ENCODE measurements at regions not wholly inside any gene's neighbourhood (a gene's known extent, or its start where the extent isn't known, plus 50 kb on each side); places are given as distances from the start of the nearest gene placed in this dataset.

GRCh38 chr14:85798856-85799255 lies 268.9 kb downstream of the FLRT2 start:
- Mint-ChIP-seq H3K4me1 (no peaks in the 10 kb centered on the region), H3K4me3 (no peak overlapping the region), H3K9me3 (no peaks in the 10 kb centered on the region; the same call in 2 of the 3 replicates), H3K27ac (no peak overlapping the region), H3K27me3 (ENCODE audit: insufficient read depth, low read depth, poor library complexity) (no peaks in the 10 kb centered on the region), H3K36me3 (ENCODE audit: low read depth) (no peaks in the 10 kb centered on the region)
- no peaks in the 10 kb centered on the region for H3F3A ChIP-seq (replicated peaks; ENCODE audit: low read depth)
- no peak for ATAC-seq
- no peak overlapping the region for H3K27ac ChIP-seq (ENCODE audit: low read depth)
- no peaks in the 10 kb centered on the region for H3K79me2 ChIP-seq (replicated peaks; ENCODE audit: insufficient read depth)
- H3K27me3 ChIP-seq (ENCODE audit: insufficient read depth): no peaks in the 10 kb centered on the region
- H3K4me2 ChIP-seq: no peak overlapping the region
- no peaks in the 10 kb centered on the region; the same call in 1 of the 2 replicates for H3K4me1 ChIP-seq (ENCODE audit: insufficient read depth)
- no peaks in the 10 kb centered on the region for H3K36me3 ChIP-seq (ENCODE audit: insufficient read depth)
- TF ChIP-seq REST (IDR thresholded peaks at IDR 0.05; ENCODE audit: unreplicated experiment): no peak
- TF ChIP-seq, protein P1, sequence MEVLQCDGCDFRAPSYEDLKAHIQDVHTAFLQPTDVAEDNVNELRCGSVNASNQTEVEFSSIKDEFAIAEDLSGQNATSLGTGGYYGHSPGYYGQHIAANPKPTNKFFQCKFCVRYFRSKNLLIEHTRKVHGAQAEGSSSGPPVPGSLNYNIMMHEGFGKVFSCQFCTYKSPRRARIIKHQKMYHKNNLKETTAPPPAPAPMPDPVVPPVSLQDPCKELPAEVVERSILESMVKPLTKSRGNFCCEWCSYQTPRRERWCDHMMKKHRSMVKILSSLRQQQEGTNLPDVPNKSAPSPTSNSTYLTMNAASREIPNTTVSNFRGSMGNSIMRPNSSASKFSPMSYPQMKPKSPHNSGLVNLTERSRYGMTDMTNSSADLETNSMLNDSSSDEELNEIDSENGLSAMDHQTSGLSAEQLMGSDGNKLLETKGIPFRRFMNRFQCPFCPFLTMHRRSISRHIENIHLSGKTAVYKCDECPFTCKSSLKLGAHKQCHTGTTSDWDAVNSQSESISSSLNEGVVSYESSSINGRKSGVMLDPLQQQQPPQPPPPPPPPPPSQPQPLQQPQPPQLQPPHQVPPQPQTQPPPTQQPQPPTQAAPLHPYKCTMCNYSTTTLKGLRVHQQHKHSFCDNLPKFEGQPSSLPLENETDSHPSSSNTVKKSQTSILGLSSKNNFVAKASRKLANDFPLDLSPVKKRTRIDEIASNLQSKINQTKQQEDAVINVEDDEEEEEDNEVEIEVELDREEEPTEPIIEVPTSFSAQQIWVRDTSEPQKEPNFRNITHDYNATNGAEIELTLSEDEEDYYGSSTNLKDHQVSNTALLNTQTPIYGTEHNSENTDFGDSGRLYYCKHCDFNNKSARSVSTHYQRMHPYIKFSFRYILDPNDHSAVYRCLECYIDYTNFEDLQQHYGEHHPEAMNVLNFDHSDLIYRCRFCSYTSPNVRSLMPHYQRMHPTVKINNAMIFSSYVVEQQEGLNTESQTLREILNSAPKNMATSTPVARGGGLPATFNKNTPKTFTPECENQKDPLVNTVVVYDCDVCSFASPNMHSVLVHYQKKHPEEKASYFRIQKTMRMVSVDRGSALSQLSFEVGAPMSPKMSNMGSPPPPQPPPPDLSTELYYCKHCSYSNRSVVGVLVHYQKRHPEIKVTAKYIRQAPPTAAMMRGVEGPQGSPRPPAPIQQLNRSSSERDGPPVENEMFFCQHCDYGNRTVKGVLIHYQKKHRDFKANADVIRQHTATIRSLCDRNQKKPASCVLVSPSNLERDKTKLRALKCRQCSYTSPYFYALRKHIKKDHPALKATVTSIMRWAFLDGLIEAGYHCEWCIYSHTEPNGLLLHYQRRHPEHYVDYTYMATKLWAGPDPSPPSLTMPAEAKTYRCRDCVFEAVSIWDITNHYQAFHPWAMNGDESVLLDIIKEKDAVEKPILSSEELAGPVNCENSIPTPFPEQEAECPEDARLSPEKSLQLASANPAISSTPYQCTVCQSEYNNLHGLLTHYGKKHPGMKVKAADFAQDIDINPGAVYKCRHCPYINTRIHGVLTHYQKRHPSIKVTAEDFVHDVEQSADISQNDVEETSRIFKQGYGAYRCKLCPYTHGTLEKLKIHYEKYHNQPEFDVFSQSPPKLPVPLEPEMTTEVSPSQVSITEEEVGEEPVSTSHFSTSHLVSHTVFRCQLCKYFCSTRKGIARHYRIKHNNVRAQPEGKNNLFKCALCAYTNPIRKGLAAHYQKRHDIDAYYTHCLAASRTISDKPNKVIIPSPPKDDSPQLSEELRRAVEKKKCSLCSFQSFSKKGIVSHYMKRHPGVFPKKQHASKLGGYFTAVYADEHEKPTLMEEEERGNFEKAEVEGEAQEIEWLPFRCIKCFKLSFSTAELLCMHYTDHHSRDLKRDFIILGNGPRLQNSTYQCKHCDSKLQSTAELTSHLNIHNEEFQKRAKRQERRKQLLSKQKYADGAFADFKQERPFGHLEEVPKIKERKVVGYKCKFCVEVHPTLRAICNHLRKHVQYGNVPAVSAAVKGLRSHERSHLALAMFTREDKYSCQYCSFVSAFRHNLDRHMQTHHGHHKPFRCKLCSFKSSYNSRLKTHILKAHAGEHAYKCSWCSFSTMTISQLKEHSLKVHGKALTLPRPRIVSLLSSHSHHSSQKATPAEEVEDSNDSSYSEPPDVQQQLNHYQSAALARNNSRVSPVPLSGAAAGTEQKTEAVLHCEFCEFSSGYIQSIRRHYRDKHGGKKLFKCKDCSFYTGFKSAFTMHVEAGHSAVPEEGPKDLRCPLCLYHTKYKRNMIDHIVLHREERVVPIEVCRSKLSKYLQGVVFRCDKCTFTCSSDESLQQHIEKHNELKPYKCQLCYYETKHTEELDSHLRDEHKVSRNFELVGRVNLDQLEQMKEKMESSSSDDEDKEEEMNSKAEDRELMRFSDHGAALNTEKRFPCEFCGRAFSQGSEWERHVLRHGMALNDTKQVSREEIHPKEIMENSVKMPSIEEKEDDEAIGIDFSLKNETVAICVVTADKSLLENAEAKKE (CRISPR knock-in tag; IDR thresholded peaks at IDR 0.05): no peak
- DNase-seq (ENCODE audit: low spot score): no peak
- no peak overlapping the region for H3K4me3 ChIP-seq
- 0 out of 2 replicates have a peak overlapping the region, but pooled peaks have one; percentile 14 for H2AFZ ChIP-seq
- no peaks in the 10 kb centered on the region for H3K9me2 ChIP-seq (ENCODE audit: insufficient read depth)
- H4K20me1 ChIP-seq (replicated peaks; ENCODE audit: insufficient read depth): no peaks in the 10 kb centered on the region

All from GM23338 (cell line).